GM12892 (cell line): ENCODE measurements at regions not wholly inside any gene's neighbourhood (a gene's known extent, or its start where the extent isn't known, plus 50 kb on each side); places are given as distances from the start of the nearest gene placed in this dataset.

Experiments
- POLR2A ChIP-seq: IDR thresholded peaks from 2 replicates; pipeline ENCODE4 v1.6.1; 2011; ENCODE audit warnings: low read depth, low read length, control low read depth
- POLR2AphosphoS5 ChIP-seq: IDR thresholded peaks from 2 replicates; pipeline ENCODE4 v1.6.1; 2011; ENCODE audit warnings: low read depth, low read length, control low read depth
- TAF1 ChIP-seq: IDR thresholded peaks from 2 replicates; pipeline ENCODE4 v1.6.1; 2011; ENCODE audit warnings: low read depth, mild to moderate bottlenecking, control low read depth, low read length, borderline replicate concordance

DNA sequence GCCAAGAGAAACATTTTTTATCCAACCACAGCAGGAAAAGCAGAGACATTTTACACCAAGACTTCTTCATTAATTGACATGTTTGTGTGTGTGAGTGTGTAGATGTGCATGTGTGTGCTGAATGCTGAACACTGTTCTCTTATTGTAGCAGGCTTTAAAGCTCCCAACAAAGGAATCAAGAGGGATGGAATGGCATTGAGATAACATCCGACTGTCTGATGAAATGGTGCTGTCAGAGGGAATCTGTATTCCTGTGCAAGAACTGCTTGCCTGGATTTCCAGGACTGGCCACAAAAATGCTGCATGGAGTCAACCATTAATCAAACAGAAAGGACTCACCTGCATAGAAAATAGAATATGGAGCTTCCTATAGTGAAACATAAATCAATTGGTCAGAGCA is 354.0 kb downstream of the UQCRFS1 start:
- TF ChIP-seq POLR2AphosphoS5 (no peak), POLR2A (no peak), TAF1 (no peak)
